ENCODE measurements at regions not wholly inside any gene's neighbourhood (a gene's known extent, or its start where the extent isn't known, plus 50 kb on each side); places are given as distances from the start of the nearest gene placed in this dataset.

GRCh38 chr3:184633237-184633579 is 71.6 kb downstream of the EPHB3 start:
- TF ChIP-seq CTCF (IDR thresholded peaks at IDR 0.05) (no peak), EP300 (IDR thresholded peaks at IDR 0.05) (no peak), POLR2A (IDR thresholded peaks at IDR 0.05) (no peak)
